GM21825 (cell line): ENCODE measurements at regions not wholly inside any gene's neighbourhood (a gene's known extent, or its start where the extent isn't known, plus 50 kb on each side); places are given as distances from the start of the nearest gene placed in this dataset.

ENCODE experiments used
- ATAC-seq: cut with Tn5 transposase; IDR thresholded peaks from one replicate; pipeline ENCODE4 v1.9.1; 2021; ENCODE audit warnings: mild to moderate bottlenecking, moderate library complexity; ENCODE audit not compliant: unreplicated experiment

- no peak for ATAC-seq
These were observed 416.1 kb downstream of the LPIN1 start for GRCh38 chr2:12162269-12163247.

DNA sequence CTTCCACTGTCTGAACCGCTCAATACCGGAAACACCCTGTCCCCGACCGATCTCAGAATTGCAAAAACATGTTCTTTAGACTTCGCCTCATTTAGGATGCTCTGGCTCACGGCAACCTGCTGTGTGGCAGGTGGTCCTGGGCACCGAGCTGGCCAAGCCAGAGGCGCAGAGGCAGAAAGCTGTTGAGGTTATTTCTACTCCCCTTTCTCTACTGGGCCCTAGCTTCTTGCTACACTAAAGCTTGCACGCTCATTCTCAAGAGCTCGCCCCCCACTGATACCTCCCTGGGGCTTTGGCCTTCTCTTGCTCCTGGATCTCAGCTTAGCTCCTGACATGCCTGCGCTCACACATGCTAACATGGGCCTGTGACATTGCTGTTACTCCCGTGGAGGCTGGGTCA is 417.4 kb downstream of the LPIN1 start:
- no peak for ATAC-seq

GRCh38 chr2:12164689-12165088 is 418.3 kb downstream of the LPIN1 start:
- ATAC-seq, result no peak

GRCh38 chr2:12167525-12168317 is 421.3 kb downstream of the LPIN1 start:
- no peak for ATAC-seq

DNA sequence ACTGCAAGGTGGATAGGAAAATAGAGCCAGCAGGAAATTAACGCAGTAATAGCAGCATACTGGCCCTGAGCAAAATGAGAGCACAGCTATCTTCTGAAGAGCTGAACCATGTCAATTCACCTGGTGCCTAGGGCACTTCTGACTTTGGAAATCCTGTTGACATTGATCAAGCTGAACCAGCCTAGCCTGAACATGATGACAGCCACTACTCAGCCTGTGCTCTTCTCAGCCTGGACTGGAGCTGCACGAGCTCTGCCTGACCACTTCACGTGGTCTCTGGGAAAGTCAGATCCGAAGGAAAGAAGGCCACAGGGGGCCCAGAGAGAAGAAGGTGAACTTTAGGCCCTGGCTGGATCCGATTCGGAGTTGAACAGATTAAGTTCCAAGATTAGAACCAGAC is 421.9 kb downstream of the LPIN1 start:
- ATAC-seq, result no peak

GRCh38 chr2:12168791-12169388 is 422.5 kb downstream of the LPIN1 start:
- ATAC-seq, result no peak

DNA sequence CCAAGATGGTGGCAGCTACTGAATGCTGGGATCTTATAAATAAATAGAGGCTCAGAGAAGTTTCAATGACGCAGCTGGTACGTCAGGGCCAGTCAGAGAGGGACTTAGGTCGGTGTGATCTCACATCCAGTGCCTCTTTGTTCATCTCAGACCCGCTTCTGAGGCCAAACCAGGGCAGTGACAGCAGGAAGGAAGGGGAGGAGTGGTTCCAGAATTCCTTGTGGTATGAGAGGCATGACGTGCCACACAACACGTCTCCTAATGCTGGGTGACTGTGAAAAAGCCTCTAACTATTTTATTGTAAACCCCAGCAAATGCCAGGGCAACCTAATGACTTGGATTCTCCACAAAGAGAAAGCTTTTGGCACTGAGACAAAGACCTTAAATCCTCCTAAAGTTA is 423.3 kb downstream of the LPIN1 start:
- ATAC-seq, result no peak

GRCh38 chr2:12170121-12170520 is 423.7 kb downstream of the LPIN1 start:
- ATAC-seq, result no peak

DNA sequence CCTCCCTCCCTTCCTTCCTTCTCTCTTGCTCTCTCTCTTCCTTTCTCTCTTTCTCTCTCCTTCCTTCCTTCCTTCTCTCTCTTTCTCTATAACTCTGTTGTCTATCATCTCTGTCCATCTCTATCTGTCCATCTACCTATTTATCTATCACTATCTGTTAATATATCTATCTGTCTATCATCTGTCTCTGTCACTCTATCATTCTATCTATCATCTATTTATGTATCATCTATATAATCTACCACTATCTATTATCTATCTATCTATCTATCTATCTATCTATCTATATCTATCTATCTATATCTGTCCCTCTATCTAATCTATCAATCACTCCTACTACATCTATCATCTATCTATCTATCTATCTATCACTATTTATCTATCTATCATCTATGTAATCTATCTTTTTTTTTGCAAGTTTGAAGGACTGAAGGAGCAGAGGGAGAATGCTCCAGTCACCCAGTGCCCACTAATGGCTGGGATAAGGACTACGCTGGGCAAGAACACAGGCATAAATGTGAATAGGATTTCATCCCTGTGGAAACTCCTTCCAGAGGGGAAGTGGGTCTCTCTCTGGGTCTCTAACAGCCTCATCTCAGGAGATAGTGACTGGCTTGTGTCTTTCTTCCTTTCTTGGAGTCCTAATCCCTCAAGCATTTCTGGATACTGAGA is 427.0 kb downstream of the LPIN1 start:
- no peak for ATAC-seq

- no peak for ATAC-seq
These were observed 427.5 kb downstream of the LPIN1 start for GRCh38 chr2:12173943-12174340.

DNA sequence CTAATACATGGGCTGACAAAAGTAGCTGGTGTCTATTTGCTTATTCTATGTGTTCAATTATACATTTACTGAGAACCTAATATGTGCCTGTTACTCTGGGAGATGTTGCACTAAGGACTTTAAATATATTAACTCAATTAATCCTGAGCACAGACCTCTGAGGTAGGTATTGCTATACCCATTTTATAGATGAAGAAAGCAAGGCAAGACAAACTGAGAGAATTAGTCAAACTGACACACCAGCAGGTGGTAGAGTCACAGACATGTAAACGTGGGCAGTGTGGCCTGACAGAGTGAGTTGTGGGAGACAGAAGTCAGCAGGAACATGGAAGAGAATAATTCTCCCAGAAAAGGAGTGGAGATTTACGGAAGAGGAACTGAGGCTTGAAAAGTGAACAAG is 428.9 kb downstream of the LPIN1 start:
- no peak for ATAC-seq

DNA sequence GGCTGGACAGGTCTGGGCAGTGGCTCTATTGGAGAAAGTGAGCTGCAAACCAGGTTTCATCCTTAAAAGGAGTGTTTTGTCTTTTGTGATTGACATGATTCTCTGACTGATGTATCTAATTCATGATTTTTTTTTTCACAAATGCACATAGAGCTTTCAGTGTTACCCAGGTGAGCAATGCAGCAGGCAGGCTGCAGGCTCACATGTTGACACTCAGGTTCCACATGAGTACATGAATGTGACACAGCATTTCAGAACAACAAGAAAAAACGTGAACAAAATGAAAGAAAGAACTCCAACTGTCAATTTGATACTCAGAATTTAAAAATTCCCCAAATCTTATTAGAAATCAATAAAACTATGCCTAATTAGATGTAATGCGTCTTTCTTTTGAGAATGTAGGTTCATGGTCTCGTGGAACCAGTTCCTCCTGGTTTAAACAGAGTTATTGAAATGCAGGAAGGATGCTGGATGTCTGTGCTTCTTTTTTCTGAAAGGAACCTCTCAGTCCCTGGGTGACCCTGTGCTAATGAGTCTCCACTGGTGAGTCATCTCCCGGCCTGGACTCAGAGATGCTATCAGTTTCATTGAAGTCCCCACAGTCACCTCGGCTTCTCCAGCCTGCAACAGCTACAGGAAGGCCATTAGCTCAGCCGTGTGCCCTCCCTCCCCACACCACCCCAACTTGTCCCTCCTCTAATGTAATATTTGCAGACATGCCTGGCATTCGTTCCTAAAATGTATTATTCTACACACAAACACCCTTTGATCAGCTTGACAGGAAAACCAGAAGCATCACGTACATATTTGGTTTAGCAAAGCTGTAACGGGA is 430.4 kb downstream of the LPIN1 start:
- peak; percentile 80 for ATAC-seq

DNA sequence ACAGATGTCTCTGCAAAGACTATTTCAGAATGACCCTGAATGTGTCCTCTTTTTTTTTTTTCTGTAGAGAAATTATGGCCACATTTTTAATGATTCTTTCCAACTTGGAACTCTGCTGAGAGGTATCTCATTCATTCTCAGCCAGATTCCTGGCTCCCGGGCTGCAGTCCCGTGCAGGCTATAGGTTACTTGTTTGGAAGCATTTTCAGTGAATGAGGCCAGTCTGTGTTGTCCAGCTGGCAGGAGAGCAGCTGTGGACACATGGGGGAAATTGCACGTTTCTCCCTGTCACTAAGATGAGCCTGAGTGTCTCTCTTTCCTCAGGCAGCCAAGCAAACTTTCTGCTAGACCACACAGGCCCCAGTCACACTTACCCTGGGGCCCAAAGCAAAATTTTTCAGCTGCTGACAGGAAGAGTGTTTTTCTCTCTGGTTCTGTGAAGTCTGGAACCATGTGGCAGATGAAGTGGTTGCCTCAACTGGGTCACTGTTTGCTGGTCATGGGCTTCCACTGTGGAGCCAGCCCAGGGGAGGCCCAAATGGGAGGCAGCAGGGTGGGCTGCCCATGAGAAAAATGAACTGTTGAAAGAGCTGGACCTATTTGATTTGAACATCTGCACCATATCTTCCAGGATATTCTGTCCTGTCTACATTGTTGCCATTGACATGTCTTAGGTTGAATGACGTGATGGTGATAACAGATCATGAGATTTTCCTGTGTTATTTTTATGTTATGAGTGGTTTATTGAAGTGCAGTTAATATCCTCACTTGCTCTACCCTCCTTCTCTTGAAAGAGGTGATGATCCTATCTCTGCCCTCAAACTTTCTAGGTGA is 431.2 kb downstream of the LPIN1 start:
- ATAC-seq, result peak; percentile 84

DNA sequence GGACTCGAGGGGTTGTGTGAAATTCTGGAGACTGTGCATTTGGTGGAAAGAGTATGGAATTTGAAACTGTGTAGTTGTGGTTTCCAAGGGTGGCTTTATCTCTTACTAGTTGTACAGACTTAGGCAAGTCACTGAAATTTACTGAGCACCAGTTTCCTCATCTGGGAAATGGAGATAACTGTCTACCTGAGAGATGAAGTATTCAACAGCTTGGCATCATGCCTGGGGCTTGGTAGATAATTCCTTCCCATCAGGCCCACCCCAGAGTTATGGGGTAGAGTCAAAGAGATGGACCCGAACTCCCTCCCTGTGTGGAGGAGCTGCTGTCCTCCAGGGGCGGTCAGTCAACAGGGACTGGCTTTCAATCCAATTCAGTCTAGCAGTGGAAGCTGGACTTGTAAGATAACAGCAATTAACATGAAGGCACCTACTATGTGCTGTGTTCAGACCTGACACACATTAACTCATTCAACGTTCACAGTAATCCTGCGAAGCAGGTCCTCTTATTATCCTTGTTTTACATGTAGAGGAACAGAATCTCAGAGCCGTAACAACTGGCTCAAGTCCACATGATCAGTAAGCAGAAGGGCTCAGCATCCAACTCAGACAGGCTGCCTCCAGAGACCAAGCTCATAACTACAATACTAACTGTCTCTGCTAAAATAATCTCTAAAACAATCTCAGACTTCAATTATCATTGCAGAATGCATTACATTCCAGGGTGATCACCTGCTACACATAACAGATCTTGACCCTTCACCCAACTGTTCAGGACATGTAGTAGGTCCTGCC is 432.1 kb downstream of the LPIN1 start:
- no peak for ATAC-seq

DNA sequence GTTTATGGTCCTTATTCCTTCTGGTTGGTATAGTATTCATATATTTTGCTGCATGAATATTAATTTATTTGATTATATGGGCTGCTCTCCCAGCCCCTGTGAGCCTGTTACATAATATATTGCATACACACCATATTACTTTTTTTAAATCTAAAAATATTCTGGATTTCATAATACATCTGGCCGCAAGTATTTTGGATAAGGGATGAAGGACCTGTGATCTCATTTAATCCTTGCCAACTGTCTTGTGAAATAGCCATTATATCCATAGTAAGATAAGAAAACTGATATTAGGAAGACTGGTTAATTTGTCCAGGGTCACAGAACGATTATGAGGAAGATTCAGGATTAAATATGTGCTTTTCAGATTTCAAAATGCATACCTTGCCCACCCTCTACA is 433.6 kb downstream of the LPIN1 start:
- ATAC-seq, result no peak

DNA sequence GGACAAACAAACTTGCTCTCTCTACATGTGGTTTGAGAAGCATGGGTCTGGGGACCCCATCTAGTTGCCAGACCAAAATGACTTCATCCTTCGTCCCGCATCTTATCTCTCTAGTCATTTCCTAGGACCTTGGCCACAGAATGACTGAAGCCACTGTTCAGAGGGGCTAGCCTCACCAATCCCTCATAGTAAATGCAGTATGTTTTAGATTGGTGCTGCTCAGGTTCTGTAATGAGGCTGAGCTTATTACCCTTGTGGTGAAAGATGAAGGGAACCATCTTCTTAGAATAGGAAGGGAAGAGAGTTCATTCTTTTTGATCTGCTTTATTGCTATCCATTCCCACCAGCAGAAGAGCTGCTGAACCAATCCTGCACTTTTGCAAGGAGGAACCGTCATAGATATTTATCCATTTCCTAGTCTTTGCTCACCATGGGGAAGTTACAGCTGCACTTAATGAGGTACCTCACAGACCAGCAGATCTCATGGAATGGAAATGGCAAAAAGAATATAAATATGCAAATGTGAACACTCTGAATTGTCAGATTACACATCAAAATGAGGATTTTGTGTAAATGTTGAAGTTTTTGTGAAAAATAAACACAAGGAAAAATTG is 436.7 kb downstream of the LPIN1 start:
- ATAC-seq, result no peak

GRCh38 chr2:12192762-12193161 is 446.3 kb downstream of the LPIN1 start:
- ATAC-seq, result no peak

DNA sequence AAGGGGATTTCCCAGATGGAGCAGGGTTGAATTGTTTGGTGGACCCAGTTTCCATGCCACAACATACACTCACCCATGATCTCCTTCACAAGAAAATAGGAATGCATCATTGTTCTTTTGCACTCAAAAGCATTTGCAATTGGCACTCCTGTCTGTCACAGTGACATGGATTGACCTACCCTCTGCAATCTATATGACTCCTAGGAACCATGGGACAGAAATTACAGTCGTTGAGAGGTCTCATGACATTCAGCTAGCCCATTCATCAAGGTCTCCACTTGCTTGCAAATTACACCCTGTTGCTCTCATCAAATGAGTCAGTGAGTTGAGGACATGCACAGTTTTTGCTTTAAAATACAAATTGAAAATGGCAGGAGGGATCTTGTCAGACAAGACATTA is 448.5 kb downstream of the LPIN1 start:
- no peak for ATAC-seq
